GM19351 (cell line): ENCODE measurements at regions not wholly inside any gene's neighbourhood (a gene's known extent, or its start where the extent isn't known, plus 50 kb on each side); places are given as distances from the start of the nearest gene placed in this dataset.
"Not testable (repeated sequence)": the region's sequence is repeated elsewhere in the genome, so short reads cannot be mapped to it uniquely, and the experiment has no call there.

Source experiments
- ATAC-seq: cut with Tn5 transposase; IDR thresholded peaks from one replicate; pipeline ENCODE4 v1.9.1; 2021; ENCODE audit warnings: mild to moderate bottlenecking, moderate library complexity; ENCODE audit not compliant: unreplicated experiment

DNA sequence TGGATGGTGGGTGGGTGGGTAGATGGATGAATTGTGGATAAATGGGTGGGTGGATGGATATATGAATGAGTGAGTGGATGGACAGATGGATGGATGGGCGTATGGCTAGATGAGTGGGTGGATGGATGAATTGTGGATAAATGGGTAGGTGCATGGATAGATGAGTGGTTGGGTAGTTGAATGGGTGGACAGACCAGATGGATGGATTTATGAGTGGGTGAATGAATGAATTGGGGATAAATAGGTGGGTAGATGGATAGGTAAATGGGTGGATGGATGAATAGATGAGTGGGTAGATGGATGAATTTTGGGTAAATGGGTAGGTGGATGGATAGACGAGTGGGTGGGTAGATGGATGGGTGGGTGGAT is 108.7 kb downstream of the NPIPB11 start:
- ATAC-seq = not testable (repeated sequence)

DNA sequence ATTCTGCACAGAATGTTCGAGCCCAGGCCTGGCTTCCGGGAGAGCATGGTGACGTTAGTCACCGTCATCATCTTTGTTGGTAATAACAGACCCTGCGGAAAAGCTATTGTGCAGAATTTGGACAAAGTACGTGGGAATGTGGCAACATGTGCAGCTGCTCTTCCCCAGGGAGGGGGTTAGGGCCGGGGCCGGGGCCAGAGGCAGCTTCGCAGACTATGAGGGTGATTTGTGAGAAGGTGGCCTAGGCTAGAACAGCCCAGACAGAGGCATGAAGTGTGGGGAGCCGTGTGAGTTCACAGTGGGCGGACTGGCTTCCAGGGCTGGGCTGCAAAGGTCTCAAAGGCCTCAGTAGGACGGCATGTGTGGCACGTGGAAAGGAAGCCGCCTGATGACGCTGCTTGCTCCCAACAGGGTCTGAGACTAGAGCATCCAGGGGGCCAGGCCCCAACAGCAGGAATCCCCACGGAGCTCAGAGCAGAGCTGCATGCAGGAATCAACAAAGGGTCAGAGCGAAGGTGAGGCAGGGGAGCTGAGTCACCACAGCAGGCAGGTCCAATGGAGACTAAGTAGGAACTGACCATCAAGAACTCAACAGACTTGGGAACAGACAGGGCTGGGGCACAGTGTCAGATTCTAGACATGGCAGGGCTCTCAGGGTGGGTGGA is 109.2 kb downstream of the NPIPB11 start:
- not testable (repeated sequence) for ATAC-seq

DNA sequence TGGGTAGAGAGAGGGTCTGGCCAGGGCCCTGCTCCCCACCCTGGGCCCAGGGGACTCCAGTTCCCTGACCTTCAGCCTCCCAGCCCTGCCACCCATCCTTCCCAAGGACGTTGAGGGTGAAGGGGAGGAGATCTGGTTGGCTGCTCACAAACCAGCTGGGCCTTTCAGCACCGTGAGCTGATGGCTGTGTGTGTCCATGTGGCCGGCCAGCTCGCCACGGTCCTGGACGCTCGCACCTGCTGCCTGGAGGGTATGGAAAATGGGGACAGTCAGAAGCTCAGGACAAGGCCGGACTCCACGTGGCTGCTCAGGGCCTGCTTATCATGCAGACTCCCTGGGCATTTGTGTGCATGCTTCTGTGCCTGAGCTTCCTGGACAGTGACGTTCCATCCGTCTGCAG is 110.3 kb downstream of the NPIPB11 start:
- ATAC-seq = not testable (repeated sequence)

DNA sequence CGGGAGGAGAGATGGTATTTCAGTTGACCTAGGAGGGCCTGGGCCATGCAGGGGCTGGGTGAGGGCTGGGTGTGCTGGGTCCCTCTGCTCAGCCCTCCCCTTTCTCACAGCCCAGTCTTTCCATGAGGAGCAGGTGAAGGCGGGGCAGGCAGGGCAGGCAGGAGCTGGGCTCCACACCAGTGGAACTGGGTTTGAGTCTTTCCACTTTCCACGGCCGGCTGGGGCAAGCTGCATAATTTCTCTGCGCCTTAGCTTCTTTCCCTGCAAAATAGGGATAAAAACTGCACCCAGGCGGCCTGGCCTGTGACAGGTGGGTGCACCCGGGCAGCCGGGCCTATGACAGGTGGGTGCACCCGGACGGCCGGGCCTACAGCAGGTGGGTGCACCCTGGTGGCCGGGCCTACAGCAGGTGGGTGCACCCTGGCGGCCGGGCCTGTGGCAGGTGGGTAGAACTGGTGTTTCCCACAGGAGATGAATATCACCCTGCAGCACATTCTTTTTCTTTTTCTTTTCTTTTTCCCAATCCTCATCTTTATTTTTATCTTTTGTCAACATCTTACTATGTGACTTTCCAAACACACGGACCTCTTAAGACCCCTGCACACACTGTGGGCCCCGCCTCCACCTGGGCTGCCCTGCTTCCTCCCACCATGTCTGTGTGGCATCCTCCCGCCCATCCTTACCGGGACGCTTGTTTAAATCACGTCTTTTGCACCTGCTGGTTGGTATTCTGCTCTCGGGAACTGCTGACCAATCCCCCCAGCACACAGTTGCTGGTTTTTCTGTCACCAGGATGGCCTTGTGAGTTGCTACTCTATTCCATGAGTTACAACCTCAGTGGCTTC is 111.3 kb downstream of the NPIPB11 start:
- not testable (repeated sequence) for ATAC-seq

DNA sequence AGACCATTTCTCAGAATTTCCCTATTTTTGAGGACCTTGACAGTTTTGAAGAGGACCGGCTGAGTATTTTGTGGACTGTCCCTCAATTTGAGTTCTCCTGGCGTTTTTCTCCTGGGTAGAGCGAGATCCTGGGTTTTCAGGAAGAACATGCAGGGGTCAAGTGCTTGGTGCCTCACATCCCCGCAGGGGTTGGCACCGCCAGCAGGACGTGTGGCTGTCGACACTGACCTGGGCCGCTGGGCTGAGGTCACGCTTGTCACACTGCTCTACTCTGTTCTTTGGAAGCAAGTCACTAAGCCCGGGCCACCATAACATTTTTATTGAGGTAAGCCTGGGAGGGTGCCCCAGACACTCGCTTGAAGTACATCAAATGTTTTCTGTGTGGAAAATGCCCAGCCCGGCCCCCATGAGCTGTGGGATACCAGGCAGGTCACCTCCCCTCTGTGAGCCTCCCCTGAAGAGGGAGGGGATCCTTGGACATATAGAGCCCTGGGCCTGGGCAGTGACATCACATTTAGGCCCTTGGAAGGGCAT is 112.0 kb downstream of the NPIPB11 start:
- ATAC-seq = not testable (repeated sequence)

DNA sequence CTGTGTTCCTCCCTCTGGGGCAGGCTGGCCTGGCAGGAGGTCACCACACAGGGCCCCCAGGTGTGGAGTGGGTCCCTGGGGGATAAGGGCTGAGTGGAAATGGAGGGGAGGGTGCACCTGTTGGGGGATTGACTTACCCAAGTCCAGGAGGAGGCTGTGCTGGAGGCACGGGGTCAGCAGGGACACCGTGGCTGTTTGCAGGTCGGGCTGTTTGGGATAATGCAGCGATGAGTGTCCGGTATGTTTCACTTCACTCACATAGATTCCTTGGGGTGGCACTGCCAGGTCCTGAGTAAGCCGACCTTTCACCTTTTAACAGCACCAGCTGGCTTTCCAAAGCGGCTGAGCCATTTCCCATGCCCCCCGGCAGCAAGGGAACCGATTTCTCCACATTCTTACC is 113.0 kb downstream of the NPIPB11 start:
- not testable (repeated sequence) for ATAC-seq

DNA sequence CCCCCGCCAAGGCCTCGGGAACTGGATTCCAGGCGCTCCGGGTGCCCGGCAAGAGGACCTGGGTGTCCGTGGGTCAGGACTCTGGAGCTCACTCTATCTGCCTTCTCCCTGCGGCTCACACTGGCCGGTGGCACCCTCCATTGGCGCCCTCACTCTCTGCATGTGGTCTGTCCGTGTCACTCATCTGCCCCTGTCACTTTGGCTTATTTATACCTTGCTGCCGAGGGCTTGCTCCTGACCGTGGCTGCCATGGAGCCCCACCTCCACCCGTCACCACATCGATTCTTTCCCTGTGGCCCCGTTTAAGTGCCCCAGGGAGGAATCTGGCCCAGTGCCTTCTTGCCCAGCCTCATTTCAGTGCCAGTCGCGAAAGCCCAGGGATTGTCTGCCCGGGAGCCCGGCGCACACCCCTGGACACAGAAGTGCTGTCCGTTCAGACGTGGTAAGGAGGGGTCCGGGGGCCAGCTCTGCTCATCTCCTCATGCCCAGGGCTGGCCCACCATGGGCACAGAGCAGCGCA is 113.5 kb downstream of the NPIPB11 start:
- not testable (repeated sequence) for ATAC-seq

DNA sequence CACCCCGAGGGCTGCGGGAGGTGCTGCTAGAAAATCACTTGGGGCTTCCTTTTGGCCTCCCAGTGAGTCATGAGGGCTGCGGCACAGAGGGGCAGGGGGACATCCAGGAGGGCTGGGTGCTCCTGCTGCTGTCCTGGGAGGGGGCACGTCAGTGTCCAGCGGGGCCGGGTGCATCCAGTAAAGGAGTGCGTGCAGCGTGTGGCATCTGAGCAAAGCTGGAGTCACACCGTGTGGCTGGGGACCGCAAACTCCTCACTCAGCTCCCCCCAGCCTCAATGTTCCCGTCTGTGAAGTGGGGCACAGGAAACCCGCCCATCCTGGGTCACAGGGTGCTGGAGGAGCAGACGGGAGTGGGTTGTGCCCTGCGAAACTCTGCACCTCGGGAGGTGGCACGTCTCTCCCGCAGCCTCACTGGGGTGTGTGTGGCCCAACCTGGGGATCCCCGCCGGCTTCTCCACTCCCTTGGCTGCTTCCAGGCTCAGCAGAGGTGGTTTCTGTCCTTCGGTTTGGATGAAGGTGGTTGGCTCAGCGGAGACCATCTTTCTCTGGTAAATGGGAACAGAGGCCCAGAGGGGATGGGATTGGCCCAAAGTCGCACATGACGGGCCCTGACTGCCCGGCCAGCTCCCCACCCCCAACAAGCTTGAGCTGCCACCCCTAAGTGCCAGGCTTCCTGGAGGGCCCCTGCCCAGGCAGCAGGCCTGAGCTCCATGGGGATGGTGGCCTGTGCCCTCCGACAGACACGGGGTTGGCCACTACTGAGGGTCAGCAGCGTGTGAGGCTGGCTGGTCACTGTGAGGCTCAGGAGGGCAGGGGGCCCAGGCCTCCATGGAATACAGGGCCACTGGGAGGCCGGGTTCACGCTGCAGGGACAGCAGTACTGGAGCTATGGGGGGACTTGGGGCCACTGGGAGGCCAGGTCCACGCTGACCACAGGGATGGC is 114.9 kb downstream of the NPIPB11 start:
- ATAC-seq = not testable (repeated sequence)

DNA sequence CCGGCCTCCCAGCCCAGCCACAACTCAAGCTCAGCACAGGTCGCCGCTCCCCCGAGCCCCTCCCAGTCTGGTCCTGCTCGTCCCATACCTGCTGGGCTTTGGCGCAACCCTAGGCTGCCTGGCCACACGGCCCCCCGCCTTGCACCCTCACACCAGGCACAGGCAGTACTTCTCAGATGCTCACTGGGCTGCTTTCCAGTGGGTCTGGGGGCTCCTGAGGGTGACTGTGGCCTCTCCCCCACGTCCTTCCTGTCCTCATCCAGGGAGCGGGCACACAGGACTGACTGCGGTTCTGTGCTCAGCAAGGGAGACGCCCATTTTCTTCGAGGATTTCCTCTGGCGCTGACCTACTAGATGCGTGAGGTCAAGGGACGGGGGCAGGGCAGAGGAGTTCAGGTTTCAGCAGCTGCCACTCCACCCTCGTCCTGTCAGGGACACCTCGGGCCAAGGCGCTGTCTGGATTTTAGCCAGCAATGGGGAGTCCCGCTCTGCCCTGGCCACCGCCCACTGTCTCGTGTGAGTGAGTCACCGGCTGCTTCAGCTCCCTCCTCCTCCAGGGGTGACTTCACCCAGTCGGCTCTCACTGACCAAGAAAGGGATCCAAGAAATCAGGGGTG is 115.8 kb downstream of the NPIPB11 start:
- peak; percentile 80 for ATAC-seq

DNA sequence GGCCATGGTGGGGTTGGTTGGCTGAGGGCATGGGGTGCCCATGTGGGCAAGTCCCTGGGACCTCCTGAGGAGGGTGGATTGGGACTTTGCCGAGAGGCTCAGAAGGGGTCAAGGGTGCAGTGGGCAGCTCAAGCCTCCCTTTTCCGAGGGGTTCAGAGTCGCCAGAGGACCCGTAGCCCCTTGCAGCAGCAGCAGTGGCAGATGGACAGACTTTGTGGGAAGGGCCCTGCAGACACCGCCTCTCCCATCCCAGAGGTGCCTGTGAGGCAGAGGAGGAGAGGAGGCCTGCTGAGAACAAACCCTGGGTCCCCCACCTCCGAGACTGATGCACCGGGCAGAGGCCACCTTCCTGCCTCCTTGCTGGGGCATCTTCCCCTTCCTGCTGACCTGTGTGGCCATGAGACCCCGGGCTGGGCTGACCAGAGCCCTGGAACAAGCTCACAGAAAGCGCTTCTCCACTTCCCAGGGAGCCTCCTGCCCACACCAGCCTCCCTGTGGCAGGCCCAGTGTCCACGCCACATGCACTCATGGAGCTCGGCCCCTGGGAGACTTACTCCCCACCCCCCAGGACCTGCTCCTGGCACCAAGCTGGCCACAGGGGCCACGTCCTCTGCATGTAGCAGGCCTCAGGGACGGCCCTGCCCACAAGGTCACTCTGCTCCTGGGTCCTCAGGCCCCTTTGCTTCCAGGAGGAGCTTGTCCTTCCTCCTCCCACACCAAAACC is 116.8 kb downstream of the NPIPB11 start:
- ATAC-seq = not testable (repeated sequence)

DNA sequence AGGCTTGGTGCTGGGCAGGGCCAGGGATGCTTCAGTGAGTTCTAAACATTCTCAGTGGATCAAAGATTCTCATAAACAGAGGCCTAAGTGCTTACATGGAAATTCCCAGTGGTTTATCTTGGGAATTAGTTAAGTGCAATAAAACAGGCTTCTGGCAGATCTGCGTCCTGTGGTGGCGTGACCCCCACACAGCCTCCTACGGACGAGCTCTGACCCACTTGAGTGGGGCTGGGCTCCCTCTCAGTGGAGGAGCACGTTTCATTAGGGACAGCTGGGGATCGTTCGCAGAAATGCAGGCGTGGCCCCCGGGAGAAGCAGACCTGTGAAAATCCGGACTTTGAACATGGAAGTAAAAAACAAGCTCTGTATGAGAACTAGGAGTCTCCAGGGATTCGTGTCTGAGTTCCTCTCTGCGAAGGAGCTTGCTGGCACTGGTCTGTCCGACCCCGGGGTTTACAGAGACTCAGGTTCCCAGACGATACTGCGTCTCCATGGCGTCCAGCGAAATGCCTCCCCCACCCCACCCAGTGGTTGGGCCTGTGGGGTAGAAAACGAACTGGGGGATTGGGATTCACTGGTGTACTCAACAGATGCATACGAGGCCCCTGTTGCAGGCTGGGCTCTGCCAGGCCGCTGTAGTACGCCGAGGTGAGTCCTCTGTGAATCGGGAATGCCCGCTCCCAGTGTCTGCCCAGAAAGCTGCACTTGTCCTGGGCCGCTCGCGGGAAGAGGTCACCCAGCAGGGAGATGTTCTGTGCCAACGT is 117.6 kb downstream of the NPIPB11 start:
- not testable (repeated sequence) for ATAC-seq

DNA sequence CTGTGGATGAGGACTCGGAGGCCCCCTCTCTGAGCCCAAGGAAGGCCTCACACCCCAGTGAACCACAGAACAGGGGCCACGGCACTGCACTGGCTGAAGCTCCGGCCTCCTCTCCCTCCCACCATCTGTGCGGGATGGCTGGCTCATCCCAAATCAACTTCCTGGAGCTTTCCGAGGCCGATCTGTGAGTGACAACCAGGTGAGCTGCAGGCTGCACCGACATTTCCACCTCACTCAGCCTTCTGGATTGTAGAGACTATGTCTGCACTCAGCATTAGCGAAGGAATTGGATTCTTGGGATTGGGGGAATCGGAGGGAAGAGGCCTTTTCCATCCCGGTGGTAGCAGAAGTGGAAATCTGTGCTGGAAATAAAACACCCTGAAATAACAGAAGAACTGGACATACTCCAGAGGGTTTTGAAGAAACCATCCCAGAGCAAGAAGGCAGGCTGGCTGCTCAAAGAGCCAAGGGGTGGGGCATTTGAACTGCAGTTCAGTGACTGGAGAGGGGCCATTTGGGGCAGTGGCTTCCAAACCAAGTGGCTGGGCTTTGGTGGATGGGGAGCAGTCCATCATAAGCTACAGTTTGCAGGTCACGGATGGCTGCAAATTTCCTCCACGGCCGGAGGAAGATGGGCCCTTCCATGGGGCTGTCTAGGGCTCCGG is 118.5 kb downstream of the NPIPB11 start:
- not testable (repeated sequence) for ATAC-seq

DNA sequence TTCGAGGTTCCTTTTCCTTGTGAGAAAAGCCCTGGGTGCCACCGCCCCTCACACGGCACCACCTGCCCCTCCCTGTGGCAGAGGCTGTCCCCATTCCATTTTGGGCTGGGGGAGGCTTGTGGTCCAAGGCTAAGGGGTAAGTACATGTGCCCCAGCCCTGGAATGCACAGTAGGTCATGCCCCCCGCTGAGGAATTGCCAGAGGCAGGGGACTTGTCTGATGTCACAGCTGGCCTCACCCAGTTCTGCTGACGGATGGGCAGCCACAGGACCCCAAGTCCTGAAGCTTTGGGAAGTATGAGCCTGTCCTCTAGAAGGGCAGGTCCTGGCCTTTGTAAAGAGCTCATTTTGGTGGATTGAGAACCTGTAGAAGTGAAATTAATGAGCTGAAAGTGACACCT is 119.3 kb downstream of the NPIPB11 start:
- not testable (repeated sequence) for ATAC-seq

DNA sequence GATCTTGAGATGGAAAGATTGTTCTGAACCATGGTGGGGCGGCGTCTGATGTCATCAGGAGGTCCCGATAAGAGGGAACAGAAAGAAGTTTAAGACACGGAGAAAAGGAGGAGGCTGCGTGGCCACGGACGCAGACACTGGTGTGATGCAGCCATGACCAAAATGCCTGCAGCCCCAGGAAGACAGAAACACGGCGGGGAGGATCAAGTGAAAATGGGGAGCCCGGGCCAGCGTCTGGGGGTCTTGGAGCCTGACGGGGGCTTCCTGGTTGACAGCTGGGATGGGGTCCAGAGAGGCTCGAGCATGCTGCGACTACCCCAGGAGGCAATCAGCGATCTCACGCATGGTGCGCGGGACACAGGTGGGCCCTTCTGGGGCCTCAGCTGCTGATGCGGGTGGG is 119.7 kb downstream of the NPIPB11 start:
- ATAC-seq = not testable (repeated sequence)

DNA sequence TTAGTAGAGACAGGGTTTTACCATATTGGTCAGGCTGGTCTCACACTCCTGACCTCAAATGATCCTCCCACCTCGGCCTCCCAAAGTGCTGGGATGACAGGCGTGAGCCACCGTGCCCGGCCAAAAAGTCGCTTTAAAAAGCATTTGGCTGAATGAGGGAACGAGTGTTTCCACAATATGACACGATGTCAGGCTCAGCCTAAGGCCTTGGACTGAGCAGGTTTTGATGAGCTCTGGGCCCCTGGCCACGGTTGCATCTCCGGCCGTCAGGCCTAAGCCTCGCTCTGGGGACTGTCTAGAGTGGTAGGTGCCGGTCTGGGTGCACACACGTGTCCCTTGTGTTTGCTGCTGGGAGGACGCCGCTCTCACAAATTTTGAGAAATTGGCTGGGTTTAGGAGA is 120.3 kb downstream of the NPIPB11 start:
- ATAC-seq = not testable (repeated sequence)

DNA sequence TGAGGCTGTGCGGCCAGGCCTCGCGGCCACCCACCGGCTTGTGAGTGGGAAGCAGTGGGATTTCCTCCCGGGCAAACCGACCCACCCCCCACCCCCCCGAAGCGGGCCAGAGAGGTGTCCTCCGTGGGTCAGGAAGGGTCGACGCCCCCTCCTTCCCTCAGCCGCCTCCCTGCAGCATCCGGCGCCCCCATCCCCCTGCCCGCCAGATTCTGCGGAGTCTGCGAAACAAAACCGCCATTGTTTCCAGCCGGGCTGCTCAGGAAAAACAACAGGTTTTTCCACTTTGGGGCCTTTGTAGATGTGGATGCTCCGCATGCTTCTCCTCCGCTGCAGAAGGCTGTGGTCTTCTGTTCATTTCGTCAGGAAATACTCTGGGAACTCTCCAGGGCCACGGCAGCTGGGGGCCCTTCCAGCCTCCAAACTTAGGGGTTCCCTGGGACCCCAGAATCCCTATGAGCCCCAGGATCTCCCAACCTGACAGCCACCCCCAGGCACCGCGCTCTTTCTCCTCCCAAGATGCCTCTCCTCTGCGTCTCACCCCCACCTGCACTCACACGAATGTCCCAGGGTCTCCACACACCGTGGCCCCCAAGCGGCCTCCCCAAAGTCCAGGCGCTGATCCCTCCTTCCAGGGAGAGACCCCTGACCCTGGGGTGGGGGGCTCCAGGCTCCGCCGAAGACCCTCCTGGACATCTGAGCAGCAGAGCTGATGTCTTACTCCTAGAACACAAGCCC is 121.2 kb downstream of the NPIPB11 start:
- not testable (repeated sequence) for ATAC-seq

DNA sequence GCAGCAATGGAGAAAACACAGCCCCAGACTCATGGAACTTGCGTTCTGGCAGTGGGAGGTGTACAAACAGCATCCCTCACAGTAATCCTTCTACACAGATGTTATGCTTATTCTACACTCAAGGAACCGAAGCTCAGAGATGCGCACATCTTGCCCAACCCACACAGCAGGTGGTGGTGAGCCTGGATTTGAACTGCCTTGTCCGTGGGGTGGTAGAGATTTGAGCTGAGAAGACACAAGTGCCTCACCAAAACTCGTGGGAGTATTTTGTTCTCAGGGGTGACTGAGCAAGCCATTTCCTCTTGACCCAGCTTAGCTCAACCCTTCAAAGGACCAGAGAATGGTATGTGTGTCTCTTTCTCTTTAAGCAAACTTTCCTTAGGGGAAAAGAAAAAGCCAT is 121.8 kb downstream of the NPIPB11 start:
- not testable (repeated sequence) for ATAC-seq
